Amygdala (tissue), 56 donors: ENCODE measurements at regions not wholly inside any gene's neighbourhood (a gene's known extent, or its start where the extent isn't known, plus 50 kb on each side); places are given as distances from the start of the nearest gene placed in this dataset.

ENCODE experiments used
- DNase-seq, 56 donors: peaks; one replicate each; lab custom pipeline; 2025; lab: John Stamatoyannopoulos, UW

- no peak for DNase-seq
These were observed 123.3 kb upstream of the B3GAT1 start for GRCh38 chr11:134535029-134536025.

- no peak for DNase-seq
These were observed 121.5 kb upstream of the B3GAT1 start for GRCh38 chr11:134533511-134533910.

- no peak for DNase-seq
These were observed 120.9 kb upstream of the B3GAT1 start for GRCh38 chr11:134532921-134533421.

GRCh38 chr11:134532131-134532920 lies 120.3 kb upstream of the B3GAT1 start:
- DNase-seq = no peak

GRCh38 chr11:134531327-134532130 lies 119.5 kb upstream of the B3GAT1 start:
- no peak for DNase-seq

- DNase-seq = no peak
These were observed 118.7 kb upstream of the B3GAT1 start for GRCh38 chr11:134530636-134531326.

GRCh38 chr11:134529212-134530096 lies 117.4 kb upstream of the B3GAT1 start:
- no peak for DNase-seq

GRCh38 chr11:134528453-134528852 lies 116.4 kb upstream of the B3GAT1 start:
- DNase-seq = no peak

- DNase-seq = no peak
These were observed 115.6 kb upstream of the B3GAT1 start for GRCh38 chr11:134527382-134528243.

GRCh38 chr11:134524896-134525845 lies 113.1 kb upstream of the B3GAT1 start:
- no peak for DNase-seq

- no peak for DNase-seq
These were observed 112.2 kb upstream of the B3GAT1 start for GRCh38 chr11:134524201-134524600.

GRCh38 chr11:134522782-134523570 lies 110.9 kb upstream of the B3GAT1 start:
- no peak for DNase-seq

GRCh38 chr11:134521452-134522289 lies 109.6 kb upstream of the B3GAT1 start:
- no peak for DNase-seq

- DNase-seq = no peak
These were observed 109.0 kb upstream of the B3GAT1 start for GRCh38 chr11:134521001-134521400.

GRCh38 chr11:134519788-134520187 lies 107.7 kb upstream of the B3GAT1 start:
- DNase-seq = no peak
